Endothelial cell of umbilical vein (primary cell): ENCODE measurements at regions not wholly inside any gene's neighbourhood (a gene's known extent, or its start where the extent isn't known, plus 50 kb on each side); places are given as distances from the start of the nearest gene placed in this dataset.

Source experiments
- BruUV-seq: library from RNA; stranded (reverse); fragments of 400-500 nt; replicated peaks from 2 replicates; lab custom pipeline; 2021; lab: Mats Ljungman, UMichigan
- CTCF ChIA-PET: fragments of 300-600, 350-600 bp; sonication (Branson Sonifier 250); formaldehyde crosslinking; loops from one replicate; lab custom pipeline; 2021; ENCODE audit warnings: antibody characterized with exemption, inconsistent platforms; lab: Charles Lee
- POLR2A ChIA-PET: fragments of 300-600, 350-600 bp; sonication (Branson Sonifier 250); formaldehyde crosslinking; loops from one replicate; lab custom pipeline; 2021; ENCODE audit warnings: antibody characterized with exemption, inconsistent platforms; lab: Charles Lee
- DNase-seq: peaks from one replicate; pipeline ENCODE4 v3.0.0-alpha.2; 2011; ENCODE audit warnings: low read depth, low spot score
- FAIRE-seq: peaks from 2 replicates; lab custom pipeline; 2011; peaks lifted over from hg19 to GRCh38; lab: Jason Lieb, UNC
- H2AFZ ChIP-seq: 2 replicates; pipeline ENCODE4 v1.6.0; 2012; ENCODE audit warnings: low read depth, low read length, control low read depth, inconsistent platforms
- H3K27ac ChIP-seq: 2 replicates; pipeline ENCODE4 v1.5.1; 2011; ENCODE audit warnings: low read depth, mild to moderate bottlenecking, control low read depth, low read length, moderate library complexity; ENCODE audit not compliant: insufficient read depth
- H3K27me3 ChIP-seq, 2 experiments: 2 replicates each; pipeline versions ENCODE4 v1.6.0 to v1.6.1; 2011; ENCODE audit warnings: low read length in 2 of 2, mixed read lengths in 1 of 2; ENCODE audit not compliant: control insufficient read depth in 2 of 2, insufficient read depth in 2 of 2
- H3K36me3 ChIP-seq, 2 experiments: 2 replicates in 1 of 2; 3 replicates in 1 of 2; pipeline ENCODE4 v1.5.1; 2011; ENCODE audit warnings: low read length in 2 of 2, mild to moderate bottlenecking in 1 of 2, moderate library complexity in 1 of 2; ENCODE audit not compliant: control insufficient read depth in 2 of 2, insufficient read depth in 2 of 2; ENCODE audit errors: extremely low read depth in 1 of 2
- H3K4me1 ChIP-seq: 3 replicates; pipeline ENCODE4 v1.5.1; 2011; ENCODE audit warnings: mild to moderate bottlenecking, low read length; ENCODE audit not compliant: control insufficient read depth, insufficient read depth; ENCODE audit errors: extremely low read depth
- H3K4me2 ChIP-seq: 2 replicates; pipeline ENCODE4 v1.6.1; 2011; ENCODE audit warnings: low read length, control low read depth, mixed read lengths; ENCODE audit not compliant: insufficient read depth
- H3K4me3 ChIP-seq, 3 experiments: fragments of 200-600 bp in 1 of 3; sonication (generic), shearing (Covaris generic) in 1 of 3; replicated peaks in 1 of 3; 2 replicates each; pipeline ENCODE4 v1.5.1; 2011 to 2016; ENCODE audit warnings: control low read depth in 3 of 3, low read length in 3 of 3, mild to moderate bottlenecking in 2 of 3, inconsistent platforms in 1 of 3, low read depth in 1 of 3, moderate library complexity in 1 of 3; ENCODE audit not compliant: insufficient read depth in 1 of 3
- H3K79me2 ChIP-seq: 2 replicates; pipeline ENCODE4 v1.6.0; 2012; ENCODE audit warnings: low read length, inconsistent platforms; ENCODE audit not compliant: control insufficient read depth, insufficient read depth
- H3K9ac ChIP-seq: replicated peaks from 2 replicates; pipeline ENCODE3; 2011; ENCODE audit warnings: low read length, control low read depth; ENCODE audit not compliant: insufficient read depth; ENCODE audit errors: extremely low read depth
- H3K9me1 ChIP-seq: replicated peaks from 3 replicates; pipeline ENCODE4 v1.6.0; 2011; ENCODE audit warnings: mild to moderate bottlenecking, low read length; ENCODE audit not compliant: control insufficient read depth, insufficient read depth; ENCODE audit errors: extremely low read depth
- H3K9me3 ChIP-seq: replicated peaks from 2 replicates; pipeline ENCODE4 v1.5.1; 2012; ENCODE audit warnings: low read length, inconsistent platforms; ENCODE audit not compliant: control insufficient read depth, insufficient read depth
- H4K20me1 ChIP-seq: replicated peaks from 2 replicates; pipeline ENCODE3; 2011; ENCODE audit warnings: mild to moderate bottlenecking, low read length; ENCODE audit not compliant: control insufficient read depth, insufficient read depth; ENCODE audit errors: extremely low read depth
- CTCF ChIP-seq, 2 donors: IDR thresholded peaks; 1 replicate in 1 of 2; 2 replicates in 1 of 2; pipeline ENCODE4 v1.5.1; 2011; ENCODE audit warnings: low read length in 2 of 2, mild to moderate bottlenecking in 2 of 2, moderate library complexity in 2 of 2, control low read depth in 1 of 2, inconsistent platforms in 1 of 2, low read depth in 1 of 2; ENCODE audit not compliant: insufficient read depth in 1 of 2; ENCODE audit errors: extremely low read depth in 1 of 2
- EZH2 ChIP-seq: IDR thresholded peaks from 2 replicates; pipeline ENCODE4 v1.6.1; 2012; ENCODE audit warnings: borderline replicate concordance, low read depth, mild to moderate bottlenecking, moderate library complexity, low read length, inconsistent platforms; ENCODE audit not compliant: severe bottlenecking
- FOS ChIP-seq: IDR thresholded peaks from 2 replicates; pipeline ENCODE4 v1.6.1; 2011; ENCODE audit warnings: mild to moderate bottlenecking, low read length, moderate library complexity, borderline replicate concordance; ENCODE audit not compliant: insufficient read depth
- GATA2 ChIP-seq: IDR thresholded peaks from 2 replicates; pipeline ENCODE4 v1.7.0; 2011; ENCODE audit warnings: low read depth, mild to moderate bottlenecking, moderate library complexity, mixed read lengths, low read length; ENCODE audit not compliant: insufficient read length, insufficient read depth
- JUN ChIP-seq: IDR thresholded peaks from 2 replicates; pipeline ENCODE4 v1.6.1; 2011; ENCODE audit warnings: borderline replicate concordance, low read depth; ENCODE audit not compliant: insufficient read length, insufficient read depth
- MAX ChIP-seq: IDR thresholded peaks from 2 replicates; pipeline ENCODE4 v1.6.1; 2011; ENCODE audit not compliant: insufficient read depth, insufficient read length
- MYC ChIP-seq: IDR thresholded peaks from one replicate; pipeline ENCODE4 v1.6.1; 2011; ENCODE audit warnings: mild to moderate bottlenecking, low read depth, low read length
- POLR2A ChIP-seq: IDR thresholded peaks from 2 replicates; pipeline ENCODE4 v1.6.1; 2012; ENCODE audit warnings: low read depth, mild to moderate bottlenecking, control low read depth, low read length
- POLR2AphosphoS5 ChIP-seq: IDR thresholded peaks from 2 replicates; pipeline ENCODE4 v1.6.1; 2012; ENCODE audit warnings: low read depth, mild to moderate bottlenecking, control low read depth, low read length, moderate library complexity; ENCODE audit not compliant: insufficient read depth
- dilution Hi-C: fragments of 300-500 bp; cut with MboI; formaldehyde crosslinking; loops from one replicate; pipeline ENCODE4 v1.15.0; 2019; ENCODE audit warnings: low sequenced_read_pairs; ENCODE audit not compliant: extremely low pct_ligation_motif_present
- intact Hi-C: fragments of 100-400 bp; cut with micrococcal nuclease; formaldehyde crosslinking; loops from one replicate; pipeline ENCODE4 v1.10.0; 2022

GRCh38 chrX:39555431-39555830 lies 542.3 kb downstream of the BCOR start:
- intact Hi-C loops, result no loop called here
- H3K79me2 ChIP-seq, result no peaks in the 10 kb centered on the region
- ChIA-PET CTCF (no interaction called here), POLR2A (no interaction called here)
- no peak overlapping the region for H3K4me2 ChIP-seq
- no peak for TF ChIP-seq CTCF (IDR thresholded peaks at IDR 0.05; ENCODE audit: extremely low read depth in 1 of 2, insufficient read depth in 1 of 2, low read depth in 1 of 2, low read length in 2 of 2)
- no peak for TF ChIP-seq POLR2AphosphoS5
- TF ChIP-seq POLR2A, result no peak
- no peak for TF ChIP-seq MAX
- no peak for TF ChIP-seq JUN
- TF ChIP-seq EZH2, result no peak
- no peak for TF ChIP-seq MYC
- no peak for TF ChIP-seq FOS
- no peak for TF ChIP-seq GATA2
- H3K9ac ChIP-seq, result no peak overlapping the region
- H3K9me3 ChIP-seq, result no peaks in the 10 kb centered on the region
- no peak overlapping the region for H3K27ac ChIP-seq
- BruUV-seq, result no TSS peak
- H3K4me1 ChIP-seq, result no peaks in the 10 kb centered on the region
- no peak overlapping the region for H3K4me3 ChIP-seq
- H3K36me3 ChIP-seq, result no peaks in the 10 kb centered on the region
- dilution Hi-C loops, result no loop called here
- no peak for FAIRE-seq
- H4K20me1 ChIP-seq, result no peaks in the 10 kb centered on the region
- no peak overlapping the region for H2AFZ ChIP-seq
- no peaks in the 10 kb centered on the region for H3K9me1 ChIP-seq
- DNase-seq, result no peak
- H3K27me3 ChIP-seq, result no peaks in the 10 kb centered on the region
